ENCODE measurements at regions not wholly inside any gene's neighbourhood (a gene's known extent, or its start where the extent isn't known, plus 50 kb on each side); places are given as distances from the start of the nearest gene placed in this dataset.

- H3K4me1 ChIP-seq (ENCODE audit: control insufficient read depth in 2 of 2, insufficient read depth in 2 of 2, low read length in 2 of 2), result no peaks in the 10 kb centered on the region
- Mint-ChIP-seq H3K4me1 (no peaks in the 10 kb centered on the region), H3K27me3 (no peaks in the 10 kb centered on the region), H3K4me3 (no peak overlapping the region), H3K27ac (no peak overlapping the region), H3K9me3 (ENCODE audit: insufficient read depth) (peaks cover 6% of the 10 kb centered on the region)
- no peaks in the 10 kb centered on the region for H4K20me1 ChIP-seq (ENCODE audit: control insufficient read depth, insufficient read depth, low read length, poor library complexity, severe bottlenecking)
- intact Hi-C loops (cut with micrococcal nuclease), result no loop called here
- H3K27me3 ChIP-seq (replicated peaks in 1 of 4; ENCODE audit: control extremely low read depth in 1 of 4, control insufficient read depth in 3 of 4, insufficient read depth in 4 of 4, low read length in 3 of 4), result no peaks in the 10 kb centered on the region
- peaks cover 0 to 2% (median 0%) of the 10 kb centered on the region in 3 donors for H3K9me3 ChIP-seq (ENCODE audit: control extremely low read depth in 1 of 3, control insufficient read depth in 2 of 3, insufficient read depth in 1 of 3, low read length in 2 of 3)
- ChIA-PET POLR2A (no interaction called here), CTCF (no interaction called here)
- no peaks in the 10 kb centered on the region for H3K36me3 ChIP-seq (replicated peaks in 1 of 2; ENCODE audit: control extremely low read depth in 1 of 2, control insufficient read depth in 1 of 2, extremely low read depth in 1 of 2, insufficient read depth in 2 of 2, low read length in 1 of 2)
- 80% methylated on average over 1 of the region's 2 CpGs for WGBS (ENCODE audit: insufficient coverage)
- ATAC-seq (ENCODE audit: low read depth), result no peak
- H3K27ac ChIP-seq (ENCODE audit: low read length in 2 of 2), result no peak overlapping the region
- no peak overlapping the region for H2AFZ ChIP-seq (ENCODE audit: insufficient read depth, low read depth, low read length, poor library complexity, severe bottlenecking)
- TF ChIP-seq CTCF (IDR thresholded peaks at IDR 0.05), result no peak
- no peak for TF ChIP-seq EZH2 (IDR thresholded peaks at IDR 0.05; ENCODE audit: borderline replicate concordance, insufficient read depth, low read depth, low read length, poor library complexity, severe bottlenecking)
- no peak overlapping the region for H3K4me2 ChIP-seq (replicated peaks; ENCODE audit: low read depth, low read length, poor library complexity, severe bottlenecking)
- no peak for DNase-seq
- no peak overlapping the region for H3K9ac ChIP-seq (ENCODE audit: low read length)
- no peaks in the 10 kb centered on the region for H3K79me2 ChIP-seq (ENCODE audit: control insufficient read depth, insufficient read depth, low read length)
- no peak overlapping the region for H3K4me3 ChIP-seq (ENCODE audit: control extremely low read depth in 1 of 5, extremely low read depth in 1 of 5, insufficient read depth in 1 of 5, low read depth in 2 of 5, low read length in 4 of 5)
Measured at GRCh38 chrX:128457674-128458073, 405.5 kb upstream of the ACTRT1 start.

- no peaks in the 10 kb centered on the region for H3K27me3 Mint-ChIP-seq
- no peaks in the 10 kb centered on the region for H3K79me2 ChIP-seq (ENCODE audit: control insufficient read depth, insufficient read depth, low read length)
- H3K27ac Mint-ChIP-seq, result no peak overlapping the region
- ATAC-seq (ENCODE audit: low read depth) (no peak), DNase-seq (no peak)
- H3K4me1 ChIP-seq (ENCODE audit: control insufficient read depth in 2 of 2, insufficient read depth in 2 of 2, low read length in 2 of 2), result no peaks in the 10 kb centered on the region
- H3K4me2 ChIP-seq (replicated peaks; ENCODE audit: low read depth, low read length, poor library complexity, severe bottlenecking), result no peak overlapping the region
- ChIA-PET CTCF (no interaction called here), POLR2A (no interaction called here)
- no peaks in the 10 kb centered on the region for H3K27me3 ChIP-seq (replicated peaks in 1 of 4; ENCODE audit: control extremely low read depth in 1 of 4, control insufficient read depth in 3 of 4, insufficient read depth in 4 of 4, low read length in 3 of 4)
- no peaks in the 10 kb centered on the region for H3K9me3 ChIP-seq (ENCODE audit: control extremely low read depth in 1 of 3, control insufficient read depth in 2 of 3, insufficient read depth in 1 of 3, low read length in 2 of 3)
- H3K9me3 Mint-ChIP-seq (ENCODE audit: insufficient read depth), result peaks cover 2% of the 10 kb centered on the region
- no peak for TF ChIP-seq EZH2 (IDR thresholded peaks at IDR 0.05; ENCODE audit: borderline replicate concordance, insufficient read depth, low read depth, low read length, poor library complexity, severe bottlenecking)
- TF ChIP-seq CTCF (IDR thresholded peaks at IDR 0.05), result no peak
- H3K9ac ChIP-seq (ENCODE audit: low read length), result no peak overlapping the region
- no peak overlapping the region for H2AFZ ChIP-seq (ENCODE audit: insufficient read depth, low read depth, low read length, poor library complexity, severe bottlenecking)
- H4K20me1 ChIP-seq (ENCODE audit: control insufficient read depth, insufficient read depth, low read length, poor library complexity, severe bottlenecking), result no peaks in the 10 kb centered on the region
- no peaks in the 10 kb centered on the region for H3K36me3 ChIP-seq (replicated peaks in 1 of 2; ENCODE audit: control extremely low read depth in 1 of 2, control insufficient read depth in 1 of 2, extremely low read depth in 1 of 2, insufficient read depth in 2 of 2, low read length in 1 of 2)
- no peak overlapping the region for H3K4me3 Mint-ChIP-seq
- no peaks in the 10 kb centered on the region for H3K4me1 Mint-ChIP-seq
- WGBS (ENCODE audit: insufficient coverage), result no CpG with 5 or more reads among the region's 4 CpGs
- H3K4me3 ChIP-seq (ENCODE audit: control extremely low read depth in 1 of 5, extremely low read depth in 1 of 5, insufficient read depth in 1 of 5, low read depth in 2 of 5, low read length in 4 of 5), result no peak overlapping the region
- no peak overlapping the region for H3K27ac ChIP-seq (ENCODE audit: low read length in 2 of 2)
- intact Hi-C loops (cut with micrococcal nuclease), result no loop called here
Measured at GRCh38 chrX:128439159-128439558, 387.0 kb upstream of the ACTRT1 start.
